Natural killer cell (primary cell): ENCODE measurements at regions not wholly inside any gene's neighbourhood (a gene's known extent, or its start where the extent isn't known, plus 50 kb on each side); places are given as distances from the start of the nearest gene placed in this dataset.

Source experiments
- ATAC-seq, 3 donors: fragments of 150-1000 bp in 2 of 3; fragments of 200-7000 bp in 1 of 3; cut with Tn5 transposase; 1 replicate in 1 of 3; 2 replicates in 2 of 3; pipeline ENCODE4 v1.10.0; 2021; ENCODE audit warnings: mild to moderate bottlenecking in 2 of 3, moderate library complexity in 2 of 3
- DNase-seq, 2 donors: peaks; one replicate each; pipeline versions ENCODE4 v3.0.0 to v3.0.0-alpha.2; 2013 to 2021; ENCODE audit warnings: mixed read lengths in 1 of 2
- H3K27ac ChIP-seq: one replicate; pipeline ENCODE4 v1.5.1; 2013; ENCODE audit warnings: mild to moderate bottlenecking, low read length
- H3K27me3 ChIP-seq: one replicate; pipeline ENCODE4 v1.6.1; 2013; ENCODE audit warnings: low read length; ENCODE audit not compliant: control insufficient read depth, insufficient read depth
- H3K36me3 ChIP-seq: one replicate; pipeline ENCODE4 v1.6.1; 2013; ENCODE audit warnings: low read length; ENCODE audit not compliant: control insufficient read depth, insufficient read depth
- H3K4me1 ChIP-seq: one replicate; pipeline ENCODE4 v1.6.1; 2013; ENCODE audit warnings: low read length; ENCODE audit not compliant: control insufficient read depth, insufficient read depth
- H3K4me3 ChIP-seq: one replicate; pipeline ENCODE4 v1.5.1; 2013; ENCODE audit warnings: low read length
- H3K9me3 ChIP-seq: one replicate; pipeline ENCODE4 v1.6.1; 2013; ENCODE audit warnings: low read length; ENCODE audit not compliant: control insufficient read depth, insufficient read depth
- H3K27ac Mint-ChIP-seq, 2 donors: one replicate each; pipeline ENCODE4 v1.8.0; 2022; ENCODE audit warnings: mild to moderate bottlenecking in 2 of 2, mixed read lengths in 2 of 2, moderate library complexity in 1 of 2
- H3K27me3 Mint-ChIP-seq, 2 donors: one replicate each; pipeline ENCODE4 v1.8.0; 2022; ENCODE audit warnings: low read depth in 2 of 2, mixed read lengths in 2 of 2
- H3K36me3 Mint-ChIP-seq: one replicate; pipeline ENCODE4 v1.8.0; 2022; ENCODE audit warnings: mixed read lengths
- H3K4me1 Mint-ChIP-seq, 2 donors: one replicate each; pipeline ENCODE4 v1.8.0; 2022; ENCODE audit warnings: mixed read lengths in 2 of 2
- H3K4me3 Mint-ChIP-seq: one replicate; pipeline ENCODE4 v1.8.0; 2022; ENCODE audit warnings: mild to moderate bottlenecking, moderate library complexity, mixed read lengths
- H3K9me3 Mint-ChIP-seq, 2 donors: one replicate each; pipeline ENCODE4 v1.8.0; 2022; ENCODE audit warnings: mixed read lengths in 2 of 2
- CTCF ChIP-seq: fragments of 200-600 bp; IDR thresholded peaks from one replicate; pipeline ENCODE4 v1.8.0; 2022; ENCODE audit warnings: antibody characterized with exemption
- WGBS: methylation state at CpG from one replicate; pipeline ENCODE4 v1.1.7; 2013; ENCODE audit warnings: missing lambda C conversion rate; ENCODE audit not compliant: insufficient coverage; 5-methylcytosine and 5-hydroxymethylcytosine counted together
- intact Hi-C: fragments of 100-400 bp; cut with micrococcal nuclease; formaldehyde crosslinking; loops from one replicate; pipeline ENCODE4 v1.14.2; 2022

GRCh38 chr6:90648873-90649272 lies 62.0 kb upstream of the MAP3K7 start:
- DNase-seq (no peak), ATAC-seq (no peak)
- 57% methylated on average over 1 of the region's 1 CpG for WGBS
- intact Hi-C loops: no loop called here
- TF ChIP-seq CTCF: no peak
- H3K36me3 Mint-ChIP-seq: no peaks in the 10 kb centered on the region
- peaks cover 7 to 14% of the 10 kb centered on the region in 2 donors for H3K27me3 Mint-ChIP-seq
- H3K4me1 Mint-ChIP-seq: no peaks in the 10 kb centered on the region
- H3K9me3 Mint-ChIP-seq: no peaks in the 10 kb centered on the region
- Histone ChIP-seq H3K27me3 (peaks cover 6% of the 10 kb centered on the region), H3K4me1 (no peaks in the 10 kb centered on the region), H3K9me3 (no peaks in the 10 kb centered on the region), H3K36me3 (no peaks in the 10 kb centered on the region), H3K4me3 (no peak overlapping the region), H3K27ac (no peak overlapping the region)
- no peak overlapping the region for H3K4me3 Mint-ChIP-seq
- no peak overlapping the region for H3K27ac Mint-ChIP-seq

DNA sequence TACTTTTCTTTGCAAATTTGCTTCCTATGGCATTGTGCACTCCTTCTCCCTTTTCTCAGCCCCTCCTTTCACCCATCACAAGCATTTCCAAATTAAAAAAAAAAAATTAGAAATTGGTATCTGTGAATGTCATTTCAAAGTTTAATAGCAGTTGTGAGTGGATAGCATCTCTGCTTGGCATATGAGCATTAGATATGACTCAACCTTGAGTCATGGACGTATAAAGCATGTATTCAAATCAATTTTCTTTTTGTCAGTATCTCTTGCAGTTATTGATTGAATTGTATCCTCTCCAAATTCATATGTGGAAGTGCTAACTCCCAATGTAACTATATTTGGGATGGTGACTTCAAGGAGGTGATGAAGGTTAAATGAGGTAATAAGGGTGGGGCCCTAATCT lies 60.1 kb upstream of the MAP3K7 start:
- Histone ChIP-seq H3K27ac (no peak overlapping the region), H3K4me1 (no peaks in the 10 kb centered on the region), H3K4me3 (no peak overlapping the region), H3K27me3 (peaks cover 6% of the 10 kb centered on the region), H3K9me3 (no peaks in the 10 kb centered on the region), H3K36me3 (no peaks in the 10 kb centered on the region)
- DNase-seq (no peak), ATAC-seq (no peak)
- Mint-ChIP-seq H3K27ac (no peak overlapping the region), H3K4me1 (no peaks in the 10 kb centered on the region), H3K27me3 (peaks cover 10 to 23% of the 10 kb centered on the region in 2 donors), H3K4me3 (no peak overlapping the region), H3K36me3 (no peaks in the 10 kb centered on the region), H3K9me3 (no peaks in the 10 kb centered on the region)
- 100% methylated on average over 1 of the region's 1 CpG for WGBS
- TF ChIP-seq CTCF: no peak
- intact Hi-C loops: no loop called here

GRCh38 chr6:90645634-90646033 lies 58.8 kb upstream of the MAP3K7 start:
- Histone ChIP-seq H3K4me3 (no peak overlapping the region), H3K4me1 (no peaks in the 10 kb centered on the region), H3K9me3 (no peaks in the 10 kb centered on the region), H3K36me3 (no peaks in the 10 kb centered on the region), H3K27me3 (peaks cover 6% of the 10 kb centered on the region), H3K27ac (no peak overlapping the region)
- Mint-ChIP-seq H3K4me3 (no peak overlapping the region), H3K4me1 (no peaks in the 10 kb centered on the region), H3K36me3 (no peaks in the 10 kb centered on the region), H3K9me3 (no peaks in the 10 kb centered on the region), H3K27ac (no peak overlapping the region), H3K27me3 (peaks cover 10 to 23% of the 10 kb centered on the region in 2 donors)
- ATAC-seq: no peak
- no peak for TF ChIP-seq CTCF
- WGBS: 92% methylated on average over 3 of the region's 4 CpGs
- intact Hi-C loops: no loop called here
- no peak for DNase-seq

DNA sequence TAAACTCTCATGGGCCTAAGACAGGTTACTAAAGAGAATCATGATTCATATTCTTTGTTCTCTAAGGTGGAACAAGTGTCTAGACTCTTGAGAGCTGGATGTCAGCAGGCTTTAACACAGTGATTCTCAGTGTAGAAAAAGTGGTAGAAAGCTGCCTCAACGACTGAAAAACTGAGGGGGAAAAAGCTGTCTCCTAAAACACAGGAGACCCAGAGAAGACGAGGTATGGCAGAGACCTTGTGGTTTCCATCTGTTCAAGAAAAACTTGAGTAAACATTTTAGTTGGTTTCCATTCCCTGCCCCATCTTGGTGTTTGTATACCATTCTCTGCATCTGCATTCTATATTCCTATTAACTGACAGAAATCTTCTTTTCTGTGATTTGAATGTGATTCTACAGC lies 57.6 kb upstream of the MAP3K7 start:
- H3K27me3 ChIP-seq: peaks cover 6% of the 10 kb centered on the region
- Mint-ChIP-seq H3K4me3 (no peak overlapping the region), H3K27me3 (peaks cover 10 to 15% of the 10 kb centered on the region in 2 donors), H3K4me1 (no peaks in the 10 kb centered on the region), H3K36me3 (no peaks in the 10 kb centered on the region), H3K9me3 (peaks cover 0 to 2% of the 10 kb centered on the region in 2 donors), H3K27ac (no peak overlapping the region)
- H3K4me1 ChIP-seq: no peaks in the 10 kb centered on the region
- ATAC-seq (no peak), DNase-seq (no peak)
- no peaks in the 10 kb centered on the region for H3K36me3 ChIP-seq
- no peak overlapping the region for H3K27ac ChIP-seq
- 53% methylated on average over 2 of the region's 2 CpGs for WGBS
- no peak overlapping the region for H3K4me3 ChIP-seq
- intact Hi-C loops: no loop called here
- no peaks in the 10 kb centered on the region for H3K9me3 ChIP-seq
- no peak for TF ChIP-seq CTCF
